Limb (tissue), 2 donors: ENCODE measurements at regions not wholly inside any gene's neighbourhood (a gene's known extent, or its start where the extent isn't known, plus 50 kb on each side); places are given as distances from the start of the nearest gene placed in this dataset.
"Not testable (repeated sequence)": the region's sequence is repeated elsewhere in the genome, so short reads cannot be mapped to it uniquely, and the experiment has no call there.

Source experiments
- DNase-seq, 2 donors: peaks; one replicate each; pipeline ENCODE4 v3.0.0-alpha.2; 2016; ENCODE audit errors: extremely low spot score in 2 of 2

- DNase-seq = no peak
Observed at GRCh38 chr7:52781250-52781649, 254.2 kb upstream of the POM121L12 start.

GRCh38 chr7:52779004-52779403 lies 256.4 kb upstream of the POM121L12 start:
- DNase-seq = no peak

GRCh38 chr7:52777051-52777822 lies 258.2 kb upstream of the POM121L12 start:
- no peak for DNase-seq

GRCh38 chr7:52775876-52776275 lies 259.6 kb upstream of the POM121L12 start:
- DNase-seq = no peak

GRCh38 chr7:52771177-52771576 lies 264.3 kb upstream of the POM121L12 start:
- no peak for DNase-seq

GRCh38 chr7:52764492-52765169 lies 270.8 kb upstream of the POM121L12 start:
- DNase-seq = no peak

GRCh38 chr7:52758356-52758755 lies 277.1 kb upstream of the POM121L12 start:
- DNase-seq = peak in 1 of 2 donors; percentile 7

- no peak for DNase-seq
Observed at GRCh38 chr7:52753855-52754254, 281.6 kb upstream of the POM121L12 start.

- DNase-seq = no peak
Observed at GRCh38 chr7:52752891-52753290, 282.5 kb upstream of the POM121L12 start.

- DNase-seq = no peak
Observed at GRCh38 chr7:52749880-52750279, 285.6 kb upstream of the POM121L12 start.

- DNase-seq = no peak
Observed at GRCh38 chr7:52747817-52748216, 287.6 kb upstream of the POM121L12 start.

GRCh38 chr7:52741670-52742290 lies 293.7 kb upstream of the POM121L12 start:
- no peak for DNase-seq

GRCh38 chr7:52735656-52736055 lies 299.8 kb upstream of the POM121L12 start:
- DNase-seq = no peak

GRCh38 chr7:52728683-52729082 lies 306.8 kb upstream of the POM121L12 start:
- not testable (repeated sequence) for DNase-seq

- DNase-seq = no peak
Observed at GRCh38 chr7:52727632-52728031, 307.8 kb upstream of the POM121L12 start.

- DNase-seq = no peak
Observed at GRCh38 chr7:52726986-52727385, 308.4 kb upstream of the POM121L12 start.

- no peak for DNase-seq
Observed at GRCh38 chr7:52726493-52726892, 308.9 kb upstream of the POM121L12 start.

- DNase-seq = no peak
Observed at GRCh38 chr7:52723606-52724005, 311.8 kb upstream of the POM121L12 start.

GRCh38 chr7:52720856-52721255 lies 314.6 kb upstream of the POM121L12 start:
- no peak for DNase-seq

- DNase-seq = no peak
Observed at GRCh38 chr7:52719677-52720076, 315.8 kb upstream of the POM121L12 start.

GRCh38 chr7:52715701-52716100 lies 319.7 kb upstream of the POM121L12 start:
- no peak for DNase-seq

- DNase-seq = no peak
Observed at GRCh38 chr7:52712938-52713337, 322.5 kb upstream of the POM121L12 start.

- DNase-seq = no peak
Observed at GRCh38 chr7:52711951-52712350, 323.5 kb upstream of the POM121L12 start.
